ENCODE measurements at regions not wholly inside any gene's neighbourhood (a gene's known extent, or its start where the extent isn't known, plus 50 kb on each side); places are given as distances from the start of the nearest gene placed in this dataset.

GRCh38 chr11:23554002-23554401 lies 693.7 kb upstream of the CCDC179 start:
- ATAC-seq (replicated peaks in 6 of 8): no peak
- 45 to 100% (median 100%) methylated on average over 1 of the region's 1 CpG; no CpG with 5 or more reads in 5 of the 10 experiments for WGBS, 10 experiments
- Histone ChIP-seq H3K27ac (no peak overlapping the region), H3K4me3 (no peak overlapping the region), H3K4me1 (replicated peaks in 1 of 2) (no peaks in the 10 kb centered on the region)
- in situ Hi-C loops (cut with MboI; ENCODE audit: low pct_unique_long_range_greater_than_20kb in 2 of 9, low sequenced_read_pairs in 9 of 9, unreplicated experiment in 9 of 9): no loop called here

- in situ Hi-C loops (cut with MboI; ENCODE audit: low pct_unique_long_range_greater_than_20kb in 2 of 9, low sequenced_read_pairs in 9 of 9, unreplicated experiment in 9 of 9): no loop called here
- Histone ChIP-seq H3K27ac (no peak overlapping the region), H3K4me1 (replicated peaks in 1 of 2) (peaks cover 0 to 4% of the 10 kb centered on the region in 2 donors), H3K4me3 (no peak overlapping the region)
- 10 to 90% (median 67%) methylated on average over 1 of the region's 1 CpG; no CpG with 5 or more reads in 1 of the 10 experiments for WGBS, 10 experiments
- no peak for ATAC-seq (replicated peaks in 6 of 8)
Measured at GRCh38 chr11:23555085-23555484, 694.8 kb upstream of the CCDC179 start.

- in situ Hi-C loops (cut with MboI; ENCODE audit: low pct_unique_long_range_greater_than_20kb in 2 of 9, low sequenced_read_pairs in 9 of 9, unreplicated experiment in 9 of 9): no loop called here
- Histone ChIP-seq H3K4me1 (replicated peaks in 1 of 2) (peaks cover 0 to 4% of the 10 kb centered on the region in 2 donors), H3K4me3 (no peak overlapping the region), H3K27ac (no peak overlapping the region)
- no peak for ATAC-seq (replicated peaks in 6 of 8)
- WGBS, 10 experiments: 43 to 100% (median 80%) methylated on average over 1 to 2 of the region's 2 CpGs; no CpG with 5 or more reads in 3 of the 10 experiments
Measured at GRCh38 chr11:23556163-23556750, 696.0 kb upstream of the CCDC179 start.

- no peak overlapping the region for H3K4me3 ChIP-seq
- no peak for ATAC-seq (replicated peaks in 6 of 8)
- H3K27ac ChIP-seq: no peak overlapping the region
- in situ Hi-C loops (cut with MboI; ENCODE audit: low pct_unique_long_range_greater_than_20kb in 2 of 9, low sequenced_read_pairs in 9 of 9, unreplicated experiment in 9 of 9): no loop called here
- peaks cover 0 to 4% of the 10 kb centered on the region in 2 donors for H3K4me1 ChIP-seq (replicated peaks in 1 of 2)
Measured at GRCh38 chr11:23563591-23563990, 703.3 kb upstream of the CCDC179 start.

GRCh38 chr11:23564370-23564769 lies 704.1 kb upstream of the CCDC179 start:
- in situ Hi-C loops (cut with MboI; ENCODE audit: low pct_unique_long_range_greater_than_20kb in 2 of 9, low sequenced_read_pairs in 9 of 9, unreplicated experiment in 9 of 9): no loop called here
- H3K4me1 ChIP-seq (replicated peaks in 1 of 2): peaks cover 0 to 1% of the 10 kb centered on the region in 2 donors
- no peak overlapping the region for H3K27ac ChIP-seq
- WGBS, 10 experiments: 70 to 93% (median 83%) methylated on average over 1 to 2 of the region's 2 CpGs; no CpG with 5 or more reads in 3 of the 10 experiments
- ATAC-seq (replicated peaks in 6 of 8): no peak
- H3K4me3 ChIP-seq: no peak overlapping the region

- Histone ChIP-seq H3K4me3 (no peak overlapping the region), H3K4me1 (replicated peaks in 1 of 2) (no peaks in the 10 kb centered on the region), H3K27ac (no peak overlapping the region)
- WGBS, 10 experiments: 8 to 100% (median 63%) methylated on average over 1 of the region's 1 CpG; no CpG with 5 or more reads in 1 of the 10 experiments
- in situ Hi-C loops (cut with MboI; ENCODE audit: low pct_unique_long_range_greater_than_20kb in 2 of 9, low sequenced_read_pairs in 9 of 9, unreplicated experiment in 9 of 9): no loop called here
- no peak for ATAC-seq (replicated peaks in 6 of 8)
Measured at GRCh38 chr11:23569134-23569533, 708.9 kb upstream of the CCDC179 start.

- no peak for ATAC-seq (replicated peaks in 6 of 8)
Measured at GRCh38 chr11:23569547-23569946, 709.3 kb upstream of the CCDC179 start.

GRCh38 chr11:23570828-23571227 lies 710.6 kb upstream of the CCDC179 start:
- Histone ChIP-seq H3K27ac (no peak overlapping the region), H3K4me3 (no peak overlapping the region), H3K4me1 (replicated peaks in 1 of 2) (no peaks in the 10 kb centered on the region)
- in situ Hi-C loops (cut with MboI; ENCODE audit: low pct_unique_long_range_greater_than_20kb in 2 of 9, low sequenced_read_pairs in 9 of 9, unreplicated experiment in 9 of 9): no loop called here
- no peak for ATAC-seq (replicated peaks in 6 of 8)

More at GRCh38 chr11:23569547-23569946, 709.3 kb upstream of the CCDC179 start:
- H3K4me1 ChIP-seq (replicated peaks in 1 of 2): no peaks in the 10 kb centered on the region
- H3K27ac ChIP-seq: no peak overlapping the region
- no peak overlapping the region for H3K4me3 ChIP-seq
- in situ Hi-C loops (cut with MboI; ENCODE audit: low pct_unique_long_range_greater_than_20kb in 2 of 9, low sequenced_read_pairs in 9 of 9, unreplicated experiment in 9 of 9): no loop called here
- 0 to 100% (median 72%) methylated on average over 1 to 3 of the region's 3 CpGs; no CpG with 5 or more reads in 1 of the 10 experiments for WGBS, 10 experiments

GRCh38 chr11:23573429-23573828 lies 713.2 kb upstream of the CCDC179 start:
- 0 to 100% (median 83%) methylated on average over 1 of the region's 1 CpG; no CpG with 5 or more reads in 2 of the 10 experiments for WGBS, 10 experiments
- peak in 1 of 8 experiments; percentile 56 for ATAC-seq (replicated peaks in 6 of 8)
- in situ Hi-C loops (cut with MboI; ENCODE audit: low pct_unique_long_range_greater_than_20kb in 2 of 9, low sequenced_read_pairs in 9 of 9, unreplicated experiment in 9 of 9): no loop called here
- Histone ChIP-seq H3K4me3 (no peak overlapping the region), H3K27ac (no peak overlapping the region), H3K4me1 (replicated peaks in 1 of 2) (no peaks in the 10 kb centered on the region)

- no peak for ATAC-seq (replicated peaks in 6 of 8)
- H3K4me1 ChIP-seq (replicated peaks in 1 of 2): no peaks in the 10 kb centered on the region
- no peak overlapping the region for H3K4me3 ChIP-seq
- in situ Hi-C loops (cut with MboI; ENCODE audit: low pct_unique_long_range_greater_than_20kb in 2 of 9, low sequenced_read_pairs in 9 of 9, unreplicated experiment in 9 of 9): no loop called here
- WGBS, 10 experiments: 17 to 100% (median 74%) methylated on average over 1 to 3 of the region's 3 CpGs; no CpG with 5 or more reads in 2 of the 10 experiments
- no peak overlapping the region for H3K27ac ChIP-seq
Measured at GRCh38 chr11:23574149-23574548, 713.9 kb upstream of the CCDC179 start.

- in situ Hi-C loops (cut with MboI; ENCODE audit: low pct_unique_long_range_greater_than_20kb in 2 of 9, low sequenced_read_pairs in 9 of 9, unreplicated experiment in 9 of 9): no loop called here
- H3K4me1 ChIP-seq (replicated peaks in 1 of 2): peaks cover 0 to 3% of the 10 kb centered on the region in 2 donors
Measured at GRCh38 chr11:23577296-23577695, 717.0 kb upstream of the CCDC179 start.

GRCh38 chr11:23585416-23586104 lies 725.3 kb upstream of the CCDC179 start:
- 7 to 94% (median 79%) methylated on average over 1 to 2 of the region's 2 CpGs for WGBS, 10 experiments
- Histone ChIP-seq H3K4me1 (replicated peaks in 1 of 2) (peaks cover 3 to 8% of the 10 kb centered on the region in 2 donors), H3K27ac (no peak overlapping the region), H3K4me3 (no peak overlapping the region)
- ATAC-seq (replicated peaks in 6 of 8): peak in 5 of 8 experiments; percentile 34 to 86 (median 63)
- in situ Hi-C loops (cut with MboI; ENCODE audit: low pct_unique_long_range_greater_than_20kb in 2 of 9, low sequenced_read_pairs in 9 of 9, unreplicated experiment in 9 of 9): no loop called here

More at GRCh38 chr11:23577296-23577695, 717.0 kb upstream of the CCDC179 start:
- 60 to 100% (median 85%) methylated on average over 1 to 2 of the region's 2 CpGs; no CpG with 5 or more reads in 1 of the 10 experiments for WGBS, 10 experiments
- Histone ChIP-seq H3K27ac (no peak overlapping the region), H3K4me3 (no peak overlapping the region)
- ATAC-seq (replicated peaks in 6 of 8): no peak

GRCh38 chr11:23586173-23586572 lies 725.9 kb upstream of the CCDC179 start:
- WGBS, 10 experiments: 0 to 80% (median 38%) methylated on average over 1 of the region's 1 CpG; no CpG with 5 or more reads in 2 of the 10 experiments
- peak in 2 of 8 experiments; percentile 41 to 54 for ATAC-seq (replicated peaks in 6 of 8)
- Histone ChIP-seq H3K4me1 (replicated peaks in 1 of 2) (peaks cover 3 to 8% of the 10 kb centered on the region in 2 donors), H3K4me3 (no peak overlapping the region), H3K27ac (no peak overlapping the region)
- in situ Hi-C loops (cut with MboI; ENCODE audit: low pct_unique_long_range_greater_than_20kb in 2 of 9, low sequenced_read_pairs in 9 of 9, unreplicated experiment in 9 of 9): no loop called here

Measured in motor neuron (in vitro differentiated cells).